Epithelial cell of proximal tubule (primary cell): ENCODE measurements at regions not wholly inside any gene's neighbourhood (a gene's known extent, or its start where the extent isn't known, plus 50 kb on each side); places are given as distances from the start of the nearest gene placed in this dataset.

Experiments used
- DNase-seq: peaks from one replicate; pipeline ENCODE4 v3.0.0-alpha.2; 2011; ENCODE audit warnings: low read depth
- H3K4me3 ChIP-seq: 2 replicates; pipeline ENCODE4 v1.5.1; 2011; ENCODE audit warnings: low read depth, mild to moderate bottlenecking, low read length
- TF ChIP-seq, protein P1 (sequence below): conservative IDR thresholded peaks from 2 replicates; pipeline ENCODE4 v1.5.1; 2012; ENCODE audit warnings: low read depth, mild to moderate bottlenecking, low read length

GRCh38 chr2:201960305-201960704, 73.3 kb upstream of the FZD7 start:
- H3K4me3 ChIP-seq = no peak overlapping the region
- no peak for DNase-seq
- TF ChIP-seq, protein P1, sequence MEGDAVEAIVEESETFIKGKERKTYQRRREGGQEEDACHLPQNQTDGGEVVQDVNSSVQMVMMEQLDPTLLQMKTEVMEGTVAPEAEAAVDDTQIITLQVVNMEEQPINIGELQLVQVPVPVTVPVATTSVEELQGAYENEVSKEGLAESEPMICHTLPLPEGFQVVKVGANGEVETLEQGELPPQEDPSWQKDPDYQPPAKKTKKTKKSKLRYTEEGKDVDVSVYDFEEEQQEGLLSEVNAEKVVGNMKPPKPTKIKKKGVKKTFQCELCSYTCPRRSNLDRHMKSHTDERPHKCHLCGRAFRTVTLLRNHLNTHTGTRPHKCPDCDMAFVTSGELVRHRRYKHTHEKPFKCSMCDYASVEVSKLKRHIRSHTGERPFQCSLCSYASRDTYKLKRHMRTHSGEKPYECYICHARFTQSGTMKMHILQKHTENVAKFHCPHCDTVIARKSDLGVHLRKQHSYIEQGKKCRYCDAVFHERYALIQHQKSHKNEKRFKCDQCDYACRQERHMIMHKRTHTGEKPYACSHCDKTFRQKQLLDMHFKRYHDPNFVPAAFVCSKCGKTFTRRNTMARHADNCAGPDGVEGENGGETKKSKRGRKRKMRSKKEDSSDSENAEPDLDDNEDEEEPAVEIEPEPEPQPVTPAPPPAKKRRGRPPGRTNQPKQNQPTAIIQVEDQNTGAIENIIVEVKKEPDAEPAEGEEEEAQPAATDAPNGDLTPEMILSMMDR = no peak

- no peak overlapping the region for H3K4me3 ChIP-seq
- TF ChIP-seq, protein P1 = no peak
- no peak for DNase-seq
Measured at GRCh38 chr2:201961401-201961800, 72.3 kb upstream of the FZD7 start.

- H3K4me3 ChIP-seq = no peak overlapping the region
- TF ChIP-seq, protein P1 = no peak
- DNase-seq = no peak
Measured at GRCh38 chr2:201962774-201963562, 70.7 kb upstream of the FZD7 start.

DNA sequence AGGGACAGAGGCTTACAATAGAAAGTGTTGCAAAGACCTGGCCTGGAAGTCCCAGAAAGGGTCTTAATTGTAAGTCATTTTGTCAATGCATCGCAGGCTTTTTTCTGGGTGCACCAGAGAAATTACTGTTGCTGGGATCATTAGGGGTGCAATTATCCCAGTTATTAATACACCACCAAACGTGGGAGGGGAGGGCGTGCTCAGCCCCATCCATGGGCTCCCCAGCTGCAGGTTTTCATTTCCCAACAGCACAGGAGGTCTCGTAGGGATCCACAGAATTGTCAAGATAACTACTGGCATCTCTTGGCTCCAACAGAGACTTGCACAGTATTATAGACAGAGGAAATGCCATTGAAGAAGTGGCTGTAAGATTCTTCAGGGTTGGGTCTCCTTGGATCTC, 69.6 kb upstream of the FZD7 start:
- no peak for DNase-seq
- TF ChIP-seq, protein P1 = no peak
- H3K4me3 ChIP-seq = no peak overlapping the region

GRCh38 chr2:201964631-201965206, 68.9 kb upstream of the FZD7 start:
- TF ChIP-seq, protein P1 = no peak
- H3K4me3 ChIP-seq = no peak overlapping the region
- no peak for DNase-seq

DNA sequence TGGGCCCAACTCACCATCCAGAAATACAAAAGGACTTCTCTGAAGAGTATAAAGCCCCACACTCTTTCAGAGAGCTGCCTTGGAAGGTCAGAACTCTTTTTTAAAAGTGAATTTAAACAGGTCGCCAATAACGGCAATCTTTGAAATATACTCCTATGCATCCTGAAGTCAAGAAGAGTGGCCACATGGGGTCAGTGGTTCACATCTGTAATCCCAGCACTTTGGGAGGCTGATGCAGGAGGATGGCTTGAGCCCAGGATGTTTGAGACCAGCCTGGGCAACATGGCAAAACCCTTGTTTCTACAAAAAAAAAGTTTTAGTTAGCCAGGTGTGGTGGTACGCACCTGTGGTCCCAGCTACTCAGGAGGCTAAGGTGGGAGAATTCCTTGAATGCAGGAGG, 68.1 kb upstream of the FZD7 start:
- H3K4me3 ChIP-seq = no peak overlapping the region
- TF ChIP-seq, protein P1 = peak; percentile 7
- DNase-seq = no peak
